CD4-positive, alpha-beta memory T cell (primary cell): ENCODE measurements at regions not wholly inside any gene's neighbourhood (a gene's known extent, or its start where the extent isn't known, plus 50 kb on each side); places are given as distances from the start of the nearest gene placed in this dataset.
"Not testable (repeated sequence)": the region's sequence is repeated elsewhere in the genome, so short reads cannot be mapped to it uniquely, and the experiment has no call there.

Source experiments
- CTCF ChIA-PET: fragments of 350-600 bp; sonication (Branson Sonifier 250); formaldehyde crosslinking; loops from one replicate; lab custom pipeline; 2021; ENCODE audit warnings: inconsistent platforms; ENCODE audit not compliant: partially characterized antibody; lab: Charles Lee
- POLR2A ChIA-PET: fragments of 350-600 bp; sonication (Branson Sonifier 250); formaldehyde crosslinking; loops from one replicate; lab custom pipeline; 2021; ENCODE audit not compliant: partially characterized antibody; lab: Charles Lee
- DNase-seq, 5 donors: peaks; one replicate each; pipeline versions ENCODE4 v3.0.0 to v3.0.0-alpha.2; 2020 to 2022; ENCODE audit warnings: mixed read lengths in 1 of 5
- H3K27ac ChIP-seq: one replicate; pipeline ENCODE4 v1.7.0; 2013; ENCODE audit warnings: low read depth, low read length
- H3K27me3 ChIP-seq: 2 replicates; pipeline ENCODE4 v1.7.0; 2013; ENCODE audit warnings: mild to moderate bottlenecking, low read length, moderate library complexity; ENCODE audit not compliant: insufficient read depth
- H3K36me3 ChIP-seq: 2 replicates; pipeline ENCODE4 v1.7.0; 2013; ENCODE audit warnings: mild to moderate bottlenecking, low read length, moderate library complexity; ENCODE audit not compliant: insufficient read depth
- H3K4me1 ChIP-seq: 2 replicates; pipeline ENCODE4 v1.7.0; 2013; ENCODE audit warnings: mild to moderate bottlenecking, low read length, moderate library complexity; ENCODE audit not compliant: insufficient read depth
- H3K4me3 ChIP-seq, 2 donors: one replicate each; pipeline ENCODE4 v1.7.0; 2013; ENCODE audit warnings: low read length in 2 of 2, mild to moderate bottlenecking in 1 of 2
- H3K9me3 ChIP-seq, 2 donors: one replicate each; pipeline ENCODE4 v1.7.0; 2013; ENCODE audit warnings: low read length in 2 of 2, control low read depth in 1 of 2; ENCODE audit not compliant: control insufficient read depth in 1 of 2
- H3K27ac Mint-ChIP-seq, 7 donors: one replicate each; pipeline ENCODE4 v1.8.0; 2020 to 2021; ENCODE audit warnings: mixed read lengths in 7 of 7, mild to moderate bottlenecking in 6 of 7, inconsistent platforms in 3 of 7, moderate library complexity in 3 of 7
- H3K27me3 Mint-ChIP-seq, 2 donors: one replicate each; pipeline ENCODE4 v1.8.0; 2020 to 2021; ENCODE audit warnings: mixed read lengths in 2 of 2
- H3K36me3 Mint-ChIP-seq, 2 donors: one replicate each; pipeline ENCODE4 v1.8.0; 2020 to 2021; ENCODE audit warnings: mixed read lengths in 2 of 2, inconsistent platforms in 1 of 2, mild to moderate bottlenecking in 1 of 2
- H3K4me1 Mint-ChIP-seq, 4 donors: one replicate each; pipeline ENCODE4 v1.8.0; 2020 to 2021; ENCODE audit warnings: mixed read lengths in 4 of 4, mild to moderate bottlenecking in 1 of 4
- H3K4me3 Mint-ChIP-seq, 8 donors: one replicate each; pipeline ENCODE4 v1.8.0; 2020 to 2021; ENCODE audit warnings: mixed read lengths in 8 of 8, mild to moderate bottlenecking in 7 of 8, moderate library complexity in 6 of 8, inconsistent platforms in 3 of 8
- H3K9me3 Mint-ChIP-seq, 8 donors: one replicate each; pipeline ENCODE4 v1.8.0; 2020 to 2021; ENCODE audit warnings: mixed read lengths in 8 of 8, mild to moderate bottlenecking in 5 of 8, inconsistent platforms in 3 of 8, moderate library complexity in 1 of 8
- intact Hi-C: fragments of 100-400 bp; cut with micrococcal nuclease; formaldehyde crosslinking; loops from one replicate; pipeline ENCODE4 v1.15.1; 2023

GRCh38 chr15:81870062-81870745 lies 175.6 kb downstream of the MEX3B start:
- H3K27ac ChIP-seq, H3K36me3 ChIP-seq, H3K4me1 Mint-ChIP-seq, CTCF ChIA-PET, DNase-seq, H3K9me3 Mint-ChIP-seq, intact Hi-C loops, H3K9me3 ChIP-seq, H3K4me3 ChIP-seq, H3K27ac Mint-ChIP-seq, H3K27me3 ChIP-seq, H3K27me3 Mint-ChIP-seq, POLR2A ChIA-PET, H3K36me3 Mint-ChIP-seq, H3K4me1 ChIP-seq: not testable (repeated sequence)
- peak overlapping the region in 2 of 8 donors; percentile 17 to 36 for H3K4me3 Mint-ChIP-seq

- ChIA-PET POLR2A (no interaction called here), CTCF (no interaction called here)
- no peak overlapping the region for H3K4me3 Mint-ChIP-seq
- Histone ChIP-seq H3K9me3 (no peaks in the 10 kb centered on the region), H3K4me1 (no peaks in the 10 kb centered on the region), H3K36me3 (no peaks in the 10 kb centered on the region), H3K27ac (no peak overlapping the region), H3K4me3 (no peak overlapping the region), H3K27me3 (no peaks in the 10 kb centered on the region)
- peaks cover 0 to 3% (median 0%) of the 10 kb centered on the region in 8 donors for H3K9me3 Mint-ChIP-seq
- H3K36me3 Mint-ChIP-seq: no peaks in the 10 kb centered on the region
- no peaks in the 10 kb centered on the region for H3K4me1 Mint-ChIP-seq
- intact Hi-C loops: no loop called here
- no peak for DNase-seq
- H3K27ac Mint-ChIP-seq: no peak overlapping the region
- peaks cover 4% of the 10 kb centered on the region in 2 donors for H3K27me3 Mint-ChIP-seq
These were observed 176.5 kb downstream of the MEX3B start for GRCh38 chr15:81869161-81869954.

DNA sequence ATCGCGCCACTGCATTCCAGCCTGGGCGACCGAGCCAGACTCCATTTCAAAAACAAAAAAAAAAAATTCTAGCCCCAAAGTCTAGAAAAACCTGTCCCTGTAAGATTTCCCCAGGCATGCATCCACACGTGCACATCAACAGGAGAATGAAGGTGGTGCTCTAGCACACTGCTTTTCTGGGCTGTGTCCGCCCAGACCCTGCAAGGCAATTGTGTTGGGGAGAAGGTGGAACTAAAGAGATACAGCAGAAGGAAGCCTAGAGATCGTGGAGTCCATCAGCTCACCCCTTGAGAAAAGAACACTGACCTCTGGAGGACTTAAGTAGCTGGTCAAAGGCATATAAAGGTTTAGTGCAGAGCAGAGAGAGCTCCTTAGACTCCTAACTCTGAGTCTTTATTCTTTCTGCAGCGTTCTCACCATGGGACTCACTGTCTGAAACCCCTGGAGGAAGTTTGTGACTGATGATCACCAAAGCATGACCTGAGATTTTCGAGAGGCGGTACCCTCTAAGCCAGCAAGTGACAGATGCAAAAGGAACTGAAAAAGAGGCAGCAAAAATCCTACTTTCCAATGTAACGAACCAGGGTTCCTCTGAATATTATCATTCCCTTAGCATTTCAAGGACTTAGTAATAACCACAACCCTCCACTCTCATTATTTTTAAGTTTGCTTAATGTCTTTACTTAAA lies 179.8 kb downstream of the MEX3B start:
- intact Hi-C loops: no loop called here
- Histone ChIP-seq H3K27ac (no peak overlapping the region), H3K9me3 (no peaks in the 10 kb centered on the region), H3K4me3 (no peak overlapping the region), H3K27me3 (no peaks in the 10 kb centered on the region), H3K36me3 (no peaks in the 10 kb centered on the region), H3K4me1 (no peaks in the 10 kb centered on the region)
- ChIA-PET CTCF (no interaction called here), POLR2A (no interaction called here)
- Mint-ChIP-seq H3K36me3 (no peaks in the 10 kb centered on the region), H3K9me3 (peaks cover 0 to 3% (median 0%) of the 10 kb centered on the region in 8 donors), H3K27me3 (peaks cover 5 to 6% of the 10 kb centered on the region in 2 donors), H3K27ac (no peak overlapping the region), H3K4me3 (no peak overlapping the region), H3K4me1 (no peaks in the 10 kb centered on the region)
- DNase-seq: no peak

DNA sequence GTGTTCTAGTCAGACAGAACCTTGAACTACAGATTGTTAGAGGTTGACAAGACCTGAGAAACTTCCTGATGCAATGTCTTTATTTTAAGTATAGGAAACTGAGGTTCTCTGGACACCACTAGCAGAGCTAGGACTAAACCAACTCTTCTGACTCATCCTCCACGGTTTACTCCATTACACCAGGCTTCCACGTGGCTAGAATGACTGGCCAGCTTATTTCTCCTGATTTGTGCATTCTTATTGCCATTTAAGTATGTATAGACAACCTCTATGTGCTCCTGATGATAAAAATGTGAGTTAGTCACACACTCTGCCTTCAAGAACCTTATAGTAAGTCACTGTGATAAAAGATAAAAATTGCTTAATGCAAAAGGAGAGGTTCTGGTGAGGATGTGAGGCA lies 182.7 kb downstream of the MEX3B start:
- Mint-ChIP-seq H3K9me3 (peaks cover 0 to 3% (median 0%) of the 10 kb centered on the region in 8 donors), H3K4me1 (no peaks in the 10 kb centered on the region), H3K27me3 (peaks cover 4 to 10% of the 10 kb centered on the region in 2 donors), H3K36me3 (no peaks in the 10 kb centered on the region), H3K27ac (no peak overlapping the region), H3K4me3 (no peak overlapping the region)
- intact Hi-C loops: no loop called here
- H3K27ac ChIP-seq: no peak overlapping the region
- DNase-seq: no peak
- POLR2A ChIA-PET: no interaction called here
- CTCF ChIA-PET: no interaction called here
- no peak overlapping the region for H3K4me3 ChIP-seq
- H3K4me1 ChIP-seq: no peaks in the 10 kb centered on the region
- no peaks in the 10 kb centered on the region for H3K27me3 ChIP-seq
- H3K9me3 ChIP-seq: no peaks in the 10 kb centered on the region
- no peaks in the 10 kb centered on the region for H3K36me3 ChIP-seq

- Histone ChIP-seq H3K9me3 (no peaks in the 10 kb centered on the region), H3K36me3 (no peaks in the 10 kb centered on the region), H3K27ac (no peak overlapping the region), H3K4me3 (no peak overlapping the region), H3K27me3 (no peaks in the 10 kb centered on the region), H3K4me1 (no peaks in the 10 kb centered on the region)
- intact Hi-C loops: no loop called here
- ChIA-PET CTCF (no interaction called here), POLR2A (no interaction called here)
- H3K27ac Mint-ChIP-seq: no peak overlapping the region
- H3K27me3 Mint-ChIP-seq: peaks cover 4 to 7% of the 10 kb centered on the region in 2 donors
- H3K36me3 Mint-ChIP-seq: no peaks in the 10 kb centered on the region
- no peak for DNase-seq
- H3K4me3 Mint-ChIP-seq: no peak overlapping the region
- H3K9me3 Mint-ChIP-seq: peaks cover 0 to 3% (median 0%) of the 10 kb centered on the region in 8 donors
- no peaks in the 10 kb centered on the region for H3K4me1 Mint-ChIP-seq
These were observed 185.9 kb downstream of the MEX3B start for GRCh38 chr15:81859737-81860516.

GRCh38 chr15:81858586-81858985 lies 187.2 kb downstream of the MEX3B start:
- Histone ChIP-seq H3K27ac (no peak overlapping the region), H3K9me3 (no peaks in the 10 kb centered on the region), H3K4me3 (no peak overlapping the region), H3K36me3 (no peaks in the 10 kb centered on the region), H3K4me1 (no peaks in the 10 kb centered on the region), H3K27me3 (no peaks in the 10 kb centered on the region)
- no peak overlapping the region for H3K27ac Mint-ChIP-seq
- H3K4me1 Mint-ChIP-seq: no peaks in the 10 kb centered on the region
- H3K36me3 Mint-ChIP-seq: no peaks in the 10 kb centered on the region
- intact Hi-C loops: no loop called here
- ChIA-PET CTCF (no interaction called here), POLR2A (no interaction called here)
- H3K27me3 Mint-ChIP-seq: peaks cover 1 to 7% of the 10 kb centered on the region in 2 donors
- no peak overlapping the region for H3K4me3 Mint-ChIP-seq
- no peak for DNase-seq
- no peaks in the 10 kb centered on the region for H3K9me3 Mint-ChIP-seq

DNA sequence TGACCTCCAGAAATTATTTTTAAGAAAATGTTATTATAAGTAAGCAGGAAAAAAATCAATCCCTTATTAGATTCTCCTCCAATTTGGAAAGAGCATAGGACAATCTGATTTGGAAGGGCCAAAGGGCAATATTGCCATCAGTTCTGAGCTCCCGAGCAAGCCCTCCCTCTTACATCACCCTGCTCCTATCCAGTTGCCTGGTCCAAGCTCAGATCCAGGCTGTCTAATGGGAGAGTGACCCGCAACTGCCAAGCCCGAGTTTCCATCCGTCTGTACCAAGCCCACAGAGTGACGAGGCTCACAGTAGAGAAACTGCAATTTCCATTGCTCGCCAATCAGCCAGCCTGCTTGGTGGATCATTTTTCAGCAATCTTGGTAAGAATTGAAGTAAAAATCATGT lies 187.7 kb downstream of the MEX3B start:
- Mint-ChIP-seq H3K36me3 (no peaks in the 10 kb centered on the region), H3K27me3 (peaks cover 0 to 7% of the 10 kb centered on the region in 2 donors), H3K9me3 (no peaks in the 10 kb centered on the region), H3K4me1 (no peaks in the 10 kb centered on the region), H3K27ac (no peak overlapping the region), H3K4me3 (no peak overlapping the region)
- ChIA-PET CTCF (no interaction called here), POLR2A (no interaction called here)
- Histone ChIP-seq H3K9me3 (no peaks in the 10 kb centered on the region), H3K27ac (no peak overlapping the region), H3K36me3 (no peaks in the 10 kb centered on the region), H3K4me3 (no peak overlapping the region), H3K4me1 (no peaks in the 10 kb centered on the region), H3K27me3 (no peaks in the 10 kb centered on the region)
- intact Hi-C loops: no loop called here
- DNase-seq: no peak
